Neural progenitor cell (in vitro differentiated cells): ENCODE measurements at regions not wholly inside any gene's neighbourhood (a gene's known extent, or its start where the extent isn't known, plus 50 kb on each side); places are given as distances from the start of the nearest gene placed in this dataset.

Source experiments
- DNase-seq: peaks from one replicate; pipeline ENCODE4 v3.0.0-alpha.2; 2016; ENCODE audit warnings: low spot score
- H2AFZ ChIP-seq: fragments of 200-600 bp; sonication (generic); replicated peaks from 2 replicates; pipeline ENCODE4 v1.6.1; 2016; ENCODE audit warnings: antibody characterized with exemption
- H3F3A ChIP-seq: fragments of 200-600 bp; sonication (generic); 2 replicates; pipeline ENCODE4 v1.6.1; 2016; ENCODE audit warnings: antibody characterized with exemption, low read depth
- H3K27ac ChIP-seq: fragments of 200-600 bp; sonication (generic); 2 replicates; pipeline ENCODE4 v1.5.1; 2016; ENCODE audit warnings: mild to moderate bottlenecking
- H3K27me3 ChIP-seq: fragments of 200-600 bp; sonication (generic); 2 replicates; pipeline ENCODE4 v1.6.1; 2016; ENCODE audit warnings: mild to moderate bottlenecking, moderate library complexity
- H3K36me3 ChIP-seq: fragments of 200-600 bp; sonication (generic); 2 replicates; pipeline ENCODE4 v1.5.1; 2016
- H3K4me1 ChIP-seq: fragments of 200-600 bp; sonication (generic); 2 replicates; pipeline ENCODE4 v1.6.1; 2016; ENCODE audit warnings: mixed run types
- H3K4me2 ChIP-seq: fragments of 200-600 bp; sonication (generic); 2 replicates; pipeline ENCODE4 v1.6.1; 2016
- H3K4me3 ChIP-seq: fragments of 200-600 bp; sonication (generic); 2 replicates; pipeline ENCODE4 v1.5.1; 2016
- H3K79me2 ChIP-seq: fragments of 200-600 bp; sonication (generic); 2 replicates; pipeline ENCODE4 v1.6.1; 2016; ENCODE audit warnings: low read depth
- H3K9ac ChIP-seq: fragments of 200-600 bp; sonication (generic); 2 replicates; pipeline ENCODE4 v1.6.1; 2016
- H3K9me3 ChIP-seq: fragments of 200-600 bp; sonication (generic); 2 replicates; pipeline ENCODE4 v1.5.1; 2016; ENCODE audit warnings: low read depth
- H4K20me1 ChIP-seq: fragments of 200-600 bp; sonication (generic); 2 replicates; pipeline ENCODE4 v1.6.1; 2016; ENCODE audit warnings: low read depth
- H3K27ac Mint-ChIP-seq: 3 replicates; pipeline ENCODE4 v1.8.0; 2021; ENCODE audit warnings: mixed read lengths
- H3K27me3 Mint-ChIP-seq: 2 replicates; pipeline ENCODE4 v1.8.0; 2022; ENCODE audit warnings: low read depth, mild to moderate bottlenecking, inconsistent platforms, moderate library complexity, mixed read lengths; ENCODE audit not compliant: insufficient read depth
- H3K36me3 Mint-ChIP-seq: 3 replicates; pipeline ENCODE4 v1.8.0; 2021; ENCODE audit warnings: mixed read lengths
- H3K4me1 Mint-ChIP-seq: 3 replicates; pipeline ENCODE4 v1.8.0; 2021; ENCODE audit warnings: mixed read lengths
- H3K4me3 Mint-ChIP-seq: 3 replicates; pipeline ENCODE4 v1.8.0; 2021; ENCODE audit warnings: mild to moderate bottlenecking, moderate library complexity, mixed read lengths
- H3K9me3 Mint-ChIP-seq: 3 replicates; pipeline ENCODE4 v1.8.0; 2020; ENCODE audit warnings: mixed read lengths
- CTCF ChIP-seq: fragments of 200-600 bp; sonication (generic); IDR thresholded peaks from 2 replicates; pipeline ENCODE4 v1.5.1; 2017; ENCODE audit warnings: antibody characterized with exemption, mild to moderate bottlenecking
- EZH2 ChIP-seq: fragments of 200-600 bp; sonication (generic); IDR thresholded peaks from 2 replicates; pipeline ENCODE4 v1.6.1; 2017; ENCODE audit warnings: antibody characterized with exemption, mild to moderate bottlenecking, moderate library complexity
- EZH2phosphoT487 ChIP-seq: fragments of 200-600 bp; sonication (generic); IDR thresholded peaks from 2 replicates; pipeline ENCODE4 v1.6.1; 2017; ENCODE audit warnings: antibody characterized with exemption

GRCh38 chr6:103826209-103826608 lies 1033.5 kb downstream of the HACE1 start:
- no peaks in the 10 kb centered on the region for H3K36me3 ChIP-seq
- no peaks in the 10 kb centered on the region for H3K9me3 ChIP-seq
- Mint-ChIP-seq H3K9me3 (peaks cover 2% of the 10 kb centered on the region), H3K27me3 (no peaks in the 10 kb centered on the region), H3K4me3 (no peak overlapping the region), H3K27ac (no peak overlapping the region), H3K4me1 (no peaks in the 10 kb centered on the region), H3K36me3 (no peaks in the 10 kb centered on the region)
- no peak overlapping the region for H3K4me3 ChIP-seq
- no peaks in the 10 kb centered on the region for H4K20me1 ChIP-seq
- H3K79me2 ChIP-seq: no peaks in the 10 kb centered on the region
- no peak overlapping the region for H2AFZ ChIP-seq
- no peaks in the 10 kb centered on the region for H3K27me3 ChIP-seq
- no peak overlapping the region for H3K4me2 ChIP-seq
- no peak for TF ChIP-seq CTCF
- TF ChIP-seq EZH2: no peak
- TF ChIP-seq EZH2phosphoT487: no peak
- H3K9ac ChIP-seq: no peak overlapping the region
- no peaks in the 10 kb centered on the region for H3K4me1 ChIP-seq
- H3K27ac ChIP-seq: no peak overlapping the region
- no peak for DNase-seq
- no peaks in the 10 kb centered on the region for H3F3A ChIP-seq

GRCh38 chr6:103820148-103820547 lies 1039.6 kb downstream of the HACE1 start:
- Histone ChIP-seq H3K9me3 (no peaks in the 10 kb centered on the region), H3K27ac (no peak overlapping the region), H3F3A (no peaks in the 10 kb centered on the region), H3K4me3 (no peak overlapping the region), H3K4me2 (no peak overlapping the region), H3K9ac (no peak overlapping the region), H2AFZ (no peak overlapping the region), H3K27me3 (no peaks in the 10 kb centered on the region), H4K20me1 (no peaks in the 10 kb centered on the region), H3K4me1 (no peaks in the 10 kb centered on the region), H3K36me3 (no peaks in the 10 kb centered on the region), H3K79me2 (no peaks in the 10 kb centered on the region)
- Mint-ChIP-seq H3K27ac (peak overlapping the region; percentile 62), H3K4me1 (no peaks in the 10 kb centered on the region), H3K4me3 (no peak overlapping the region), H3K27me3 (peaks cover 2% of the 10 kb centered on the region), H3K36me3 (no peaks in the 10 kb centered on the region), H3K9me3 (peaks cover 17% of the 10 kb centered on the region)
- no peak for DNase-seq
- TF ChIP-seq EZH2: no peak
- no peak for TF ChIP-seq CTCF
- TF ChIP-seq EZH2phosphoT487: no peak

GRCh38 chr6:103819509-103819908 lies 1040.2 kb downstream of the HACE1 start:
- Mint-ChIP-seq H3K27ac (no peak overlapping the region), H3K4me3 (no peak overlapping the region)

More at GRCh38 chr6:103819509-103819908, 1040.2 kb downstream of the HACE1 start:
- no peak overlapping the region for H3K4me2 ChIP-seq
- H4K20me1 ChIP-seq: no peaks in the 10 kb centered on the region
- Mint-ChIP-seq H3K27me3 (peaks cover 2% of the 10 kb centered on the region), H3K4me1 (no peaks in the 10 kb centered on the region), H3K9me3 (peaks cover 17% of the 10 kb centered on the region), H3K36me3 (no peaks in the 10 kb centered on the region)
- no peak overlapping the region for H3K4me3 ChIP-seq
- H3K27me3 ChIP-seq: no peaks in the 10 kb centered on the region
- no peak for DNase-seq
- H3K79me2 ChIP-seq: no peaks in the 10 kb centered on the region
- no peak overlapping the region for H3K9ac ChIP-seq
- H3K9me3 ChIP-seq: no peaks in the 10 kb centered on the region
- no peaks in the 10 kb centered on the region for H3K4me1 ChIP-seq
- no peak overlapping the region for H3K27ac ChIP-seq
- H2AFZ ChIP-seq: peak overlapping the region; percentile 42
- no peaks in the 10 kb centered on the region for H3K36me3 ChIP-seq
- TF ChIP-seq CTCF (no peak), EZH2phosphoT487 (no peak), EZH2 (no peak)
- H3F3A ChIP-seq: no peaks in the 10 kb centered on the region
